Esophagus muscularis mucosa (tissue), 3 donors: ENCODE measurements at regions not wholly inside any gene's neighbourhood (a gene's known extent, or its start where the extent isn't known, plus 50 kb on each side); places are given as distances from the start of the nearest gene placed in this dataset.

Source experiments
- CTCF ChIP-seq, 3 experiments: fragments of 200-600 bp in 2 of 3; fragments of 450-650 bp in 1 of 3; sonication (generic) in 2 of 3; IDR thresholded peaks; one replicate each; pipeline ENCODE4 v1.5.1; 2017 to 2019; ENCODE audit warnings: antibody characterized with exemption in 3 of 3, mild to moderate bottlenecking in 2 of 3, moderate library complexity in 1 of 3
- POLR2A ChIP-seq: fragments of 450-650 bp; IDR thresholded peaks from one replicate; pipeline ENCODE4 v1.6.1; 2017; ENCODE audit warnings: antibody characterized with exemption, moderate library complexity, mild to moderate bottlenecking, low read depth
- POLR2AphosphoS5 ChIP-seq, 2 donors: sonication (generic); formaldehyde crosslinking; IDR thresholded peaks; one replicate each; pipeline ENCODE4 v1.6.1; 2017; ENCODE audit warnings: antibody characterized with exemption in 2 of 2

GRCh38 chr2:236939721-236940231 lies 145.9 kb upstream of the COPS8 start:
- TF ChIP-seq POLR2A (no peak), CTCF (IDR thresholded peaks at IDR 0.05) (no peak), POLR2AphosphoS5 (IDR thresholded peaks at IDR 0.05) (no peak)
